ENCODE measurements at regions not wholly inside any gene's neighbourhood (a gene's known extent, or its start where the extent isn't known, plus 50 kb on each side); places are given as distances from the start of the nearest gene placed in this dataset.

- Mint-ChIP-seq H3K27me3 (no peaks in the 10 kb centered on the region), H3K27ac (no peak overlapping the region), H3K36me3 (ENCODE audit: low read depth) (no peaks in the 10 kb centered on the region), H3K4me3 (no peak overlapping the region), H3K9me3 (no peaks in the 10 kb centered on the region), H3K4me1 (ENCODE audit: low read depth) (no peaks in the 10 kb centered on the region)
- H3K4me1 ChIP-seq (ENCODE audit: insufficient read depth, low read length) = no peaks in the 10 kb centered on the region
- TF ChIP-seq, protein P1, sequence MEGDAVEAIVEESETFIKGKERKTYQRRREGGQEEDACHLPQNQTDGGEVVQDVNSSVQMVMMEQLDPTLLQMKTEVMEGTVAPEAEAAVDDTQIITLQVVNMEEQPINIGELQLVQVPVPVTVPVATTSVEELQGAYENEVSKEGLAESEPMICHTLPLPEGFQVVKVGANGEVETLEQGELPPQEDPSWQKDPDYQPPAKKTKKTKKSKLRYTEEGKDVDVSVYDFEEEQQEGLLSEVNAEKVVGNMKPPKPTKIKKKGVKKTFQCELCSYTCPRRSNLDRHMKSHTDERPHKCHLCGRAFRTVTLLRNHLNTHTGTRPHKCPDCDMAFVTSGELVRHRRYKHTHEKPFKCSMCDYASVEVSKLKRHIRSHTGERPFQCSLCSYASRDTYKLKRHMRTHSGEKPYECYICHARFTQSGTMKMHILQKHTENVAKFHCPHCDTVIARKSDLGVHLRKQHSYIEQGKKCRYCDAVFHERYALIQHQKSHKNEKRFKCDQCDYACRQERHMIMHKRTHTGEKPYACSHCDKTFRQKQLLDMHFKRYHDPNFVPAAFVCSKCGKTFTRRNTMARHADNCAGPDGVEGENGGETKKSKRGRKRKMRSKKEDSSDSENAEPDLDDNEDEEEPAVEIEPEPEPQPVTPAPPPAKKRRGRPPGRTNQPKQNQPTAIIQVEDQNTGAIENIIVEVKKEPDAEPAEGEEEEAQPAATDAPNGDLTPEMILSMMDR (IDR thresholded peaks at IDR 0.05) = no peak
- no peaks in the 10 kb centered on the region for H3K36me3 ChIP-seq (ENCODE audit: insufficient read depth, low read length)
- H3K27ac ChIP-seq (ENCODE audit: low read depth in 1 of 2, low read length in 2 of 2) = no peak overlapping the region
- ATAC-seq (ENCODE audit: poor library complexity) (no peak), DNase-seq (no peak)
- POLR2A ChIA-PET = no interaction called here
- H3K4me3 ChIP-seq (ENCODE audit: low read length) = no peak overlapping the region
- intact Hi-C loops (cut with DNase I, micrococcal nuclease) = no loop called here
- CTCF ChIA-PET = interaction anchor here (2.0 kb wide), 1 partner anchor 11 kb away, joined by 5 read pairs; no protein-coding TSS in a partner anchor
- H3K9me3 ChIP-seq (ENCODE audit: control insufficient read depth in 1 of 2, insufficient read depth in 1 of 2, low read length in 2 of 2) = no peaks in the 10 kb centered on the region
- H3K27me3 ChIP-seq (ENCODE audit: control insufficient read depth in 1 of 2, insufficient read depth in 2 of 2, low read length in 2 of 2) = no peaks in the 10 kb centered on the region
These were observed 139.9 kb upstream of the KCNMB2 start for GRCh38 chr3:178396318-178396717.

GRCh38 chr3:178397202-178397601 is 139.0 kb upstream of the KCNMB2 start:
- H3K27ac ChIP-seq (ENCODE audit: low read depth in 1 of 2, low read length in 2 of 2) = no peak overlapping the region
- ATAC-seq (ENCODE audit: poor library complexity) = no peak
- Mint-ChIP-seq H3K27ac (no peak overlapping the region), H3K36me3 (ENCODE audit: low read depth) (no peaks in the 10 kb centered on the region), H3K4me1 (ENCODE audit: low read depth) (no peaks in the 10 kb centered on the region), H3K4me3 (no peak overlapping the region), H3K9me3 (no peaks in the 10 kb centered on the region), H3K27me3 (no peaks in the 10 kb centered on the region)
- no peaks in the 10 kb centered on the region for H3K4me1 ChIP-seq (ENCODE audit: insufficient read depth, low read length)
- H3K4me3 ChIP-seq (ENCODE audit: low read length) = no peak overlapping the region
- no peak for DNase-seq
- H3K9me3 ChIP-seq (ENCODE audit: control insufficient read depth in 1 of 2, insufficient read depth in 1 of 2, low read length in 2 of 2) = no peaks in the 10 kb centered on the region
- TF ChIP-seq, protein P1 (IDR thresholded peaks at IDR 0.05) = no peak
- ChIA-PET CTCF (no interaction called here), POLR2A (no interaction called here)
- no peaks in the 10 kb centered on the region for H3K36me3 ChIP-seq (ENCODE audit: insufficient read depth, low read length)
- intact Hi-C loops (cut with DNase I, micrococcal nuclease) = no loop called here
- H3K27me3 ChIP-seq (ENCODE audit: control insufficient read depth in 1 of 2, insufficient read depth in 2 of 2, low read length in 2 of 2) = no peaks in the 10 kb centered on the region

DNA sequence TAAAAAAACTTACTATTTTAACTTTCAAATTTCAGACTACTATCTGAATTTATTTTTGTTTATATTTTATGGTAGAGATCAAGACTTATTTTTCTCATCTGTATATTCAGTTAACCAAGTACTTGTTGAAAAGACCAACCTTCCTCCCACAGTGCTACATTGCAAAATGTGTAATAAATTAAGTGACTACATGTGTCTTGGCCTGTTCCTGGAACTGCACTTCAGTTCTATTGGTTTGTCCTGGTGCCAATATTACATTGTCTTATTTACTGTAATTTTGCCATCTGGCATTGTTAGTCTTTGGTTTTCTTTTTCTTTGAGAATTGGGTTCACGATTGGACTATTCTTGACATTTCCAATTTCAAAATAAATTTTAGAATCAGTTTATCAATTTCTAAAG is 138.4 kb upstream of the KCNMB2 start:
- H3K27ac Mint-ChIP-seq = no peak overlapping the region
- no peaks in the 10 kb centered on the region for H3K9me3 ChIP-seq (ENCODE audit: control insufficient read depth in 1 of 2, insufficient read depth in 1 of 2, low read length in 2 of 2)
- H3K27me3 ChIP-seq (ENCODE audit: control insufficient read depth in 1 of 2, insufficient read depth in 2 of 2, low read length in 2 of 2) = no peaks in the 10 kb centered on the region
- H3K27me3 Mint-ChIP-seq = no peaks in the 10 kb centered on the region
- H3K4me3 Mint-ChIP-seq = no peak overlapping the region
- no peaks in the 10 kb centered on the region for H3K9me3 Mint-ChIP-seq
- no peaks in the 10 kb centered on the region for H3K4me1 ChIP-seq (ENCODE audit: insufficient read depth, low read length)
- DNase-seq (no peak), ATAC-seq (ENCODE audit: poor library complexity) (no peak)
- no peaks in the 10 kb centered on the region for H3K36me3 Mint-ChIP-seq (ENCODE audit: low read depth)
- no peaks in the 10 kb centered on the region for H3K36me3 ChIP-seq (ENCODE audit: insufficient read depth, low read length)
- H3K4me3 ChIP-seq (ENCODE audit: low read length) = no peak overlapping the region
- POLR2A ChIA-PET = no interaction called here
- intact Hi-C loops (cut with DNase I, micrococcal nuclease) = no loop called here
- TF ChIP-seq, protein P1 (IDR thresholded peaks at IDR 0.05) = no peak
- H3K27ac ChIP-seq (ENCODE audit: low read depth in 1 of 2, low read length in 2 of 2) = no peak overlapping the region
- no peaks in the 10 kb centered on the region for H3K4me1 Mint-ChIP-seq (ENCODE audit: low read depth)
- CTCF ChIA-PET = no interaction called here
